ENCODE measurements at regions not wholly inside any gene's neighbourhood (a gene's known extent, or its start where the extent isn't known, plus 50 kb on each side); places are given as distances from the start of the nearest gene placed in this dataset.

- H3K27ac ChIP-seq (replicated peaks; ENCODE audit: low read length): no peak overlapping the region
- H2BK120ac ChIP-seq (ENCODE audit: low read depth, low read length): no peak overlapping the region
- no peak overlapping the region for H2AK5ac ChIP-seq (ENCODE audit: low read depth, low read length)
- H3K4ac ChIP-seq (ENCODE audit: low read length): no peak overlapping the region
- no peak overlapping the region for H4K91ac ChIP-seq (ENCODE audit: low read depth, low read length, poor library complexity)
- no peak overlapping the region for H2BK12ac ChIP-seq (ENCODE audit: low read length)
- H3K18ac ChIP-seq (ENCODE audit: low read length): no peak overlapping the region
- H3K4me3 ChIP-seq (ENCODE audit: low read length in 2 of 2): no peak overlapping the region
- no peak for DNase-seq (ENCODE audit: low spot score)
- no peak overlapping the region for H2BK5ac ChIP-seq (ENCODE audit: low read length)
- no peak overlapping the region for H3K4me2 ChIP-seq (ENCODE audit: insufficient read depth, low read length, poor library complexity, severe bottlenecking)
- H4K8ac ChIP-seq (ENCODE audit: low read depth, low read length): no peak overlapping the region
- H2BK15ac ChIP-seq (ENCODE audit: low read length): no peak overlapping the region
- no peaks in the 10 kb centered on the region for H3K36me3 ChIP-seq (replicated peaks in 1 of 2; ENCODE audit: control insufficient read depth in 2 of 2, insufficient read depth in 2 of 2, low read length in 2 of 2)
- no peaks in the 10 kb centered on the region for H3K9me3 ChIP-seq (replicated peaks in 1 of 2; ENCODE audit: control insufficient read depth in 2 of 2, insufficient read depth in 1 of 2, low read depth in 1 of 2, low read length in 2 of 2)
- WGBS, 2 donors (ENCODE audit: extremely low coverage in 2 of 2, insufficient read length in 2 of 2, insufficient replicate concordance in 1 of 2): no CpG with 5 or more reads among the region's 4 CpGs
- H2AFZ ChIP-seq (ENCODE audit: low read length): no peak overlapping the region
- H3K14ac ChIP-seq (ENCODE audit: low read length): no peak overlapping the region
- no peak overlapping the region for H3K23ac ChIP-seq (ENCODE audit: low read depth, low read length, poor library complexity)
- H3K9ac ChIP-seq (ENCODE audit: low read depth, low read length, poor library complexity): no peak overlapping the region
- H3K4me1 ChIP-seq (ENCODE audit: control insufficient read depth in 2 of 2, insufficient read depth in 1 of 2, low read depth in 1 of 2, low read length in 2 of 2): no peaks in the 10 kb centered on the region
- H3K79me1 ChIP-seq (ENCODE audit: low read depth, low read length): no peaks in the 10 kb centered on the region
- no peaks in the 10 kb centered on the region for H3K27me3 ChIP-seq (ENCODE audit: control insufficient read depth in 3 of 3, insufficient read depth in 3 of 3, low read depth in 1 of 3, low read length in 3 of 3)
Observed at GRCh38 chr12:67752226-67752732, 103.7 kb downstream of the DYRK2 start.

- no peak overlapping the region for H3K23ac ChIP-seq (ENCODE audit: low read depth, low read length, poor library complexity)
- H3K79me1 ChIP-seq (ENCODE audit: low read depth, low read length): no peaks in the 10 kb centered on the region
- H3K4me1 ChIP-seq (ENCODE audit: control insufficient read depth in 2 of 2, insufficient read depth in 1 of 2, low read depth in 1 of 2, low read length in 2 of 2): no peaks in the 10 kb centered on the region
- no peak overlapping the region for H3K9ac ChIP-seq (ENCODE audit: low read depth, low read length, poor library complexity)
- no peak overlapping the region for H2AFZ ChIP-seq (ENCODE audit: low read length)
- H3K14ac ChIP-seq (ENCODE audit: low read length): no peak overlapping the region
- no peak overlapping the region for H4K91ac ChIP-seq (ENCODE audit: low read depth, low read length, poor library complexity)
- no peak overlapping the region for H4K8ac ChIP-seq (ENCODE audit: low read depth, low read length)
- H2AK5ac ChIP-seq (ENCODE audit: low read depth, low read length): no peak overlapping the region
- H3K9me3 ChIP-seq (replicated peaks in 1 of 2; ENCODE audit: control insufficient read depth in 2 of 2, insufficient read depth in 1 of 2, low read depth in 1 of 2, low read length in 2 of 2): no peaks in the 10 kb centered on the region
- no peak overlapping the region for H2BK5ac ChIP-seq (ENCODE audit: low read length)
- no peak overlapping the region for H2BK120ac ChIP-seq (ENCODE audit: low read depth, low read length)
- H3K27ac ChIP-seq (replicated peaks; ENCODE audit: low read length): no peak overlapping the region
- no peak overlapping the region for H3K18ac ChIP-seq (ENCODE audit: low read length)
- H3K27me3 ChIP-seq (ENCODE audit: control insufficient read depth in 3 of 3, insufficient read depth in 3 of 3, low read depth in 1 of 3, low read length in 3 of 3): no peaks in the 10 kb centered on the region
- no peak overlapping the region for H3K4me2 ChIP-seq (ENCODE audit: insufficient read depth, low read length, poor library complexity, severe bottlenecking)
- DNase-seq (ENCODE audit: low spot score): no peak
- no peaks in the 10 kb centered on the region for H3K36me3 ChIP-seq (replicated peaks in 1 of 2; ENCODE audit: control insufficient read depth in 2 of 2, insufficient read depth in 2 of 2, low read length in 2 of 2)
- H2BK12ac ChIP-seq (ENCODE audit: low read length): no peak overlapping the region
- H3K4ac ChIP-seq (ENCODE audit: low read length): no peak overlapping the region
- H3K4me3 ChIP-seq (ENCODE audit: low read length in 2 of 2): no peak overlapping the region
- no peak overlapping the region for H2BK15ac ChIP-seq (ENCODE audit: low read length)
- WGBS, 2 donors (ENCODE audit: extremely low coverage in 2 of 2, insufficient read length in 2 of 2, insufficient replicate concordance in 1 of 2): no CpG with 5 or more reads among the region's 9 CpGs
Observed at GRCh38 chr12:67754933-67755697, 106.6 kb downstream of the DYRK2 start.

- Histone ChIP-seq H3K9ac (ENCODE audit: low read depth, low read length, poor library complexity) (no peak overlapping the region), H2BK15ac (ENCODE audit: low read length) (no peak overlapping the region), H2BK5ac (ENCODE audit: low read length) (no peak overlapping the region), H3K14ac (ENCODE audit: low read length) (no peak overlapping the region), H3K4me3 (ENCODE audit: low read length in 2 of 2) (no peak overlapping the region), H3K23ac (ENCODE audit: low read depth, low read length, poor library complexity) (no peak overlapping the region), H3K79me1 (ENCODE audit: low read depth, low read length) (no peaks in the 10 kb centered on the region), H2AK5ac (ENCODE audit: low read depth, low read length) (no peak overlapping the region), H4K8ac (ENCODE audit: low read depth, low read length) (no peak overlapping the region), H3K27me3 (ENCODE audit: control insufficient read depth in 3 of 3, insufficient read depth in 3 of 3, low read depth in 1 of 3, low read length in 3 of 3) (no peaks in the 10 kb centered on the region), H2BK120ac (ENCODE audit: low read depth, low read length) (no peak overlapping the region), H4K91ac (ENCODE audit: low read depth, low read length, poor library complexity) (no peak overlapping the region), H3K36me3 (replicated peaks in 1 of 2; ENCODE audit: control insufficient read depth in 2 of 2, insufficient read depth in 2 of 2, low read length in 2 of 2) (no peaks in the 10 kb centered on the region), H3K9me3 (replicated peaks in 1 of 2; ENCODE audit: control insufficient read depth in 2 of 2, insufficient read depth in 1 of 2, low read depth in 1 of 2, low read length in 2 of 2) (no peaks in the 10 kb centered on the region), H3K4ac (ENCODE audit: low read length) (no peak overlapping the region), H3K18ac (ENCODE audit: low read length) (no peak overlapping the region), H3K4me1 (ENCODE audit: control insufficient read depth in 2 of 2, insufficient read depth in 1 of 2, low read depth in 1 of 2, low read length in 2 of 2) (peaks cover 0 to 2% of the 10 kb centered on the region in 2 donors), H3K4me2 (ENCODE audit: insufficient read depth, low read length, poor library complexity, severe bottlenecking) (no peak overlapping the region), H3K27ac (replicated peaks; ENCODE audit: low read length) (no peak overlapping the region), H2AFZ (ENCODE audit: low read length) (no peak overlapping the region), H2BK12ac (ENCODE audit: low read length) (no peak overlapping the region)
- no peak for DNase-seq (ENCODE audit: low spot score)
- no CpG with 5 or more reads among the region's 2 CpGs for WGBS, 2 donors (ENCODE audit: extremely low coverage in 2 of 2, insufficient read length in 2 of 2, insufficient replicate concordance in 1 of 2)
Observed at GRCh38 chr12:67757651-67758050, 109.1 kb downstream of the DYRK2 start.

- no peak overlapping the region for H2BK12ac ChIP-seq (ENCODE audit: low read length)
Observed at GRCh38 chr12:67758119-67758518, 109.6 kb downstream of the DYRK2 start.

More at GRCh38 chr12:67758119-67758518, 109.6 kb downstream of the DYRK2 start:
- Histone ChIP-seq H2AK5ac (ENCODE audit: low read depth, low read length) (no peak overlapping the region), H3K14ac (ENCODE audit: low read length) (no peak overlapping the region), H3K27ac (replicated peaks; ENCODE audit: low read length) (no peak overlapping the region), H4K8ac (ENCODE audit: low read depth, low read length) (no peak overlapping the region), H3K4me1 (ENCODE audit: control insufficient read depth in 2 of 2, insufficient read depth in 1 of 2, low read depth in 1 of 2, low read length in 2 of 2) (peaks cover 0 to 2% of the 10 kb centered on the region in 2 donors), H3K9me3 (replicated peaks in 1 of 2; ENCODE audit: control insufficient read depth in 2 of 2, insufficient read depth in 1 of 2, low read depth in 1 of 2, low read length in 2 of 2) (no peaks in the 10 kb centered on the region), H2BK15ac (ENCODE audit: low read length) (no peak overlapping the region), H3K4ac (ENCODE audit: low read length) (no peak overlapping the region), H3K9ac (ENCODE audit: low read depth, low read length, poor library complexity) (no peak overlapping the region), H2AFZ (ENCODE audit: low read length) (no peak overlapping the region), H2BK120ac (ENCODE audit: low read depth, low read length) (no peak overlapping the region), H3K27me3 (ENCODE audit: control insufficient read depth in 3 of 3, insufficient read depth in 3 of 3, low read depth in 1 of 3, low read length in 3 of 3) (no peaks in the 10 kb centered on the region), H3K36me3 (replicated peaks in 1 of 2; ENCODE audit: control insufficient read depth in 2 of 2, insufficient read depth in 2 of 2, low read length in 2 of 2) (no peaks in the 10 kb centered on the region), H3K79me1 (ENCODE audit: low read depth, low read length) (no peaks in the 10 kb centered on the region), H4K91ac (ENCODE audit: low read depth, low read length, poor library complexity) (no peak overlapping the region), H3K4me2 (ENCODE audit: insufficient read depth, low read length, poor library complexity, severe bottlenecking) (no peak overlapping the region), H3K23ac (ENCODE audit: low read depth, low read length, poor library complexity) (no peak overlapping the region), H3K18ac (ENCODE audit: low read length) (no peak overlapping the region), H3K4me3 (ENCODE audit: low read length in 2 of 2) (no peak overlapping the region), H2BK5ac (ENCODE audit: low read length) (no peak overlapping the region)
- WGBS, 2 donors (ENCODE audit: extremely low coverage in 2 of 2, insufficient read length in 2 of 2, insufficient replicate concordance in 1 of 2): no CpG with 5 or more reads among the region's 2 CpGs
- no peak for DNase-seq (ENCODE audit: low spot score)
